ENCODE measurements at regions not wholly inside any gene's neighbourhood (a gene's known extent, or its start where the extent isn't known, plus 50 kb on each side); places are given as distances from the start of the nearest gene placed in this dataset.

- no peak for DNase-seq
Measured at GRCh38 chr6:109295109-109295773, 87.0 kb downstream of the CD164 start.

GRCh38 chr6:109292983-109293586 is 89.2 kb downstream of the CD164 start:
- no peak for DNase-seq

- no peak for DNase-seq
Measured at GRCh38 chr6:109292420-109292819, 89.8 kb downstream of the CD164 start.

DNA sequence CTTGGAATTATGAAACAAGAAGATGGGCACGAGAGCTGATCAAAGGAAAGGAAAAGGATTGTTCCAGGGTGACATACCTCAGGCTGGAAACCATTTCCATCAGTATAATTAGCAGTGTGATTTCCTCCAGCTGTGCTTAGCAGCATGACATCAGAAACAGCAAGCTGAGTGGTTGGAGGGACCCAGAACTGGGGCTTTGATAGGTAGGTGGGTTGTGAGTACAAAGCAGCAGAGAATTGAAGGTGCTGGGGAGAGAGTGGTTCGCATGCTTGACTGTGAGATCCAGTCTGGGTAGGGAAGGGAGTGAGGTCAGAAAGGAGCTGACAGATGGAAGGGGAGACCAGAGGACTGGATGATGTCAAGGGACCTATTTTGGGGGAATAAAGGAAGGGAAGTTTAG is 90.4 kb downstream of the CD164 start:
- no peak for DNase-seq

GRCh38 chr6:109290143-109290931 is 91.9 kb downstream of the CD164 start:
- no peak for DNase-seq

- peak; percentile 40 for DNase-seq
Measured at GRCh38 chr6:109285366-109285765, 96.9 kb downstream of the CD164 start.

DNA sequence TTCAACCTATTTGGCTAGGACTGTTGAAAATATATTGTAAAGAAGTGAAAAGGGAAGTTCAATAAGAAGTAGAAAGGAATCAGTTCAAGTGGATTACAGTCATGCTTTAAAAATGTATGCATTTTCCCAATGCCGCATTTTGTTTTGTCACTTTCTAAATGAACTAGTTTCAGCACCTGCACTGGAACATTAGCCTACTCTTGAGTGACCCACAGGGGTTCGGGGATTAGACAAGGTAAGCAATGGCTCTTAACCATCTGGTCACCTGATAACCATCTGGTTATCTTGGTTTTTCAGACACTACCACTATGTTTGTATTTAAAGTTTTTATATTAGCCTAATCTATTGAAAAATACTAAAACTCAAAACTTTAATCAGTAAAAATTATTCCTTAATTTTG is 97.6 kb downstream of the CD164 start:
- DNase-seq, result peak; percentile 25

DNA sequence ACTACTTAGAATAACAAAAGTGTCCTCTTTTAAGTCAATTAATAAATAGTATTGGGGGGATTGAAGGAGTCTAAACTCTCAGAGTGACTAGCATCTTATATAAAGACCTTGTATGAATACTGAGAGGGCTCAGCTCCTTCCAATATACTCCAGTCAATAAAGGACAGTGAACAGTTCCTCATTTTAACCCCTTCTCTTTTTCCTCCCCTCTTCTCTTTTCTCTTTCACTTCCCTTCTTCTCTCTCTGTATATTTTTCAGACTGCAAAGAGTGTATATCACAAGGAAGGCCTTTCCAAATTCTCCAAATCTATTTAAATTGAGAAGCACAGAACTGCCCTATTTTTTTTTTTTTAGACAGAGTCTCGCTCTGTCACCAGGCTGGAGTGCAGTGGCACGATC is 99.5 kb downstream of the CD164 start:
- DNase-seq, result no peak

- DNase-seq, result no peak
Measured at GRCh38 chr6:109279628-109280027, 102.6 kb downstream of the CD164 start.

DNA sequence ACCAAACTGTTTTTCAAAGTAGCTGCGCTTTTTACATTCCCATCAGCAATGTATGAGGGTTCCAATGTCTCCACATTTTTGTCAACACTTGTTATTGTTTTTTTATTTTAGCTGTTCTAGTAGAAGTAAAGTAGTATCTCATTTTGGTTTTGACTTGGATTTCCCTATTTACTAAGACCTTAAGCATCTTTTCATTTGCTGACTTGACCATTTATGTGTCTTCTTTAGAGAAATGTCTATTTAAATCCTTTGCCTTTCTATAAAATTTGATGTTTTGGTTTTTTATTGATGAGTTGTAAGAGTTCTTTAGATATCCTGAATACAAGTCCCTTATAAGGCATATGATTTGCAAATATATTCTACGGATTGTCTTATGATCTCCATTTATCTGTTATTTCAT is 110.6 kb downstream of the CD164 start:
- DNase-seq, result no peak

DNA sequence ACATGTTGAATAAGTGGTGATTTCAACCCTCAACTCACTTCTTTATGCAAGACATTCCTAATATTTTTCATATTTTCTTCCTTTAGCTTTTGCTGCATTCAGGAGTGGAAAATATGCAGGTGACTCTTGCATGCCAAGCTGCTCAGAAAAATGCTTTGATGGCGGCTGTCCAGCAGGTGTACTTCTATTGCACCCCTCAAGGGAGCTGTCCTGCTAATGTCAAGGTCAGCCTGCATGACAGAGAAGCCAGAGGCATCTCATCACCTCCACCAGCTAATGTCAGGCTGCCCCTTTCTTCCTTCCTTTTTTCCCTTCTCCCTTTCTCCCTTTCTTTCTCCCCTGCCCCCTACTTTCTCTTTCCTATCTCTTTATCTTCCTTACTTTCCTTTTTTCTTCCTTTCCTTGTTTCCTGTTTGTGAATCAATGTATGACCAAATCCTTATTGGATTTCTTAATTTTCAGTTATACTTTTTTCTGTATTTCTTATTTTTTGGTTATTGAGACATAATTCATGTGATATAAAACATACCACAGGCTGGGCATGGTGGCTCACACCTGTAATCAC is 112.2 kb downstream of the CD164 start:
- no peak for DNase-seq

GRCh38 chr6:109269057-109269456 is 113.2 kb downstream of the CD164 start:
- DNase-seq, result no peak

DNA sequence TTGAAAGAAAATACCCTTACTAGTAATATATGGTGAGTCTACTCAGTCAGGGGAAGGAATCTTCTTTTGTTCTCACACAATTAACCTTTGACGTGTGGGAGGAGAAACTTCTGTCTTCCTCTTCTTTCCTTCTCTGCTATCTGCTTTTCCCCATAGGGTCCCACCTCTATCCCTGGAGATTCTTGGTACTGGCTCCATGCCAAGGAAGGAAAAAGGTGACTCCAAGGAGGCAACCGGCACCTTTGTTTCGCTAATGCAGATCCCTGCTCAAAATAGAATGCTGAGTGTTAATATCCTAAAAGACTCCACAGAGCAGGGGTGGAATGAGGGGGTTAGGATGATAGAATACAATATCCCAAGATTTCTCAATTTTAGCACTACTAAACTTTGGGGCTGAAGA is 116.7 kb downstream of the CD164 start:
- no peak for DNase-seq

DNA sequence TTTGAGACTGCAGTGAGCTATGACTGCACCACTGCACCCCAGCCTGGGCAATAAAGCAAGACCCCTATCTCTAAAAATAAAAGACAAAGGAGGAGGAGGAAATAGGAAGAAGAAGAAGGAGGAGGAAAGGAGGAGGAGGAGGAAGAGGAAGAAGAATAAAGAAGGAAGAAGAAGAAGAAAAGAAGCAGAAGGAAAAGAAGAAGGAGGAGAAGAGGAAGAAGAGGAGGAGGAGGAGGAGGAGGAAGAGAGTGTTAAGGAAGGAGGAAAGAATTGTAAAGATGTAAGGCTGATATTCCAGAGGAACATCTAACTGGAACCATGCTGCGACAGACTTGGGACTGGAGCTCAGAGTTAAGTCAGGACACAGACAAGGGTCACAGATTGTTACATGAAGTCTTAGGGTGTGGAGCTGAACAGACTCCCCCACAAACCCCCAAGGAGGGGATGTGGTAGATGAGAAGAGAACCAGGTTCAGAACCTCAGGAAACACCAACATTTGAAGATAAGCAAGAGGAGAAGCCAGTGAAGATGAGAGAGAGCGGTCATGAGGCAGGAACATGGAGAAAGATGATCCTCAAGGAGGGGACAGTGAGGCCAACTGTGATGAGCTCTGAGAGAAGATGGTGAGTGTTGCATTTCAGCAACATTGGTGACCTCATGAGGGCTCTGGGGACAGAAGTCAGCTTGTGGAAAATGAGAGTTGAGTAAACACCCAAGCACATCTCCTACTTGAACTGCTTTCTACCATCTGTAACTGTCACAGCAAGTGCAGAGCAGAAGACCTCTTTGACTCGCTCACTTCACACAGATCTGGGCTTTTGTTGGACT is 118.2 kb downstream of the CD164 start:
- DNase-seq, result no peak

GRCh38 chr6:109262261-109262660 is 120.0 kb downstream of the CD164 start:
- DNase-seq, result no peak

- no peak for DNase-seq
Measured at GRCh38 chr6:109261811-109262210, 120.5 kb downstream of the CD164 start.

DNA sequence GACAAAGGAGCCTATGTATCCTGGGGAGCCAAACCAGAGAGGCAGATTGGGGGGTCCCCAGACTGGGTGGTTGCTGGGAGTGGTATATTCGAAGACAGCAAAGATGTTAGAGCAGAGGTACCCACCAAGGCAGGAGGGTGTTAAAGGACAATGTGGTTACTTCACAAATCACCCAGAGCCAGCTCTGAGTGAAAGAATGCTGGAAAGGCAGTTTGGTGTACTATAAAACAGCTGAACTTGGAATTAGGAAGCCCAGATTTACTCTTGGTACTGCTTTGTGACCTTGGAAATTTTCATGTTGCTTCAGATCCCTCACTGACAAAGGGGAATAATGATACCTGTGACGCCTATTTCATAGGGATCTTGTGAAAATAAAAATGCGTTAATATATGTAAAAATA is 121.6 kb downstream of the CD164 start:
- DNase-seq, result no peak

GRCh38 chr6:109260126-109260525 is 122.1 kb downstream of the CD164 start:
- DNase-seq, result no peak

DNA sequence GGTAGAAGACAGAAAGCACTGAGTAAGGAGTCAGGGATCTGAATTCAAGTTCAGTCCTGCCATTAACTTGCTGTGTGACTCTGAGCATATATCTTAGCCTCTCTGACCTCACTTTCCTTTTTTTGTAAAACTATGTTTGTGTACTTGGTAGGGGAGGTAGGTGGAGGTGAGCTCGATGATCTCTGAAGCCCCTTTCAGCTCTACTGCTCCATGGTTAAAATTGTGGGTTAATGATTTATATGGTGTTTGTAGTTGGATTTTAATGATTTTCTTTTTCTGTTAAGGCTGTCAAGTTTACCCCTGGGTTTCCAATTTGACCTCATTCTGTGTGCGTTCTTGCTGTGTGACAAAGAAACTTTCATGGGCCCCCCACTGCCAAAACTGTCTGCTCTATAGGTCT is 124.1 kb downstream of the CD164 start:
- no peak for DNase-seq

DNA sequence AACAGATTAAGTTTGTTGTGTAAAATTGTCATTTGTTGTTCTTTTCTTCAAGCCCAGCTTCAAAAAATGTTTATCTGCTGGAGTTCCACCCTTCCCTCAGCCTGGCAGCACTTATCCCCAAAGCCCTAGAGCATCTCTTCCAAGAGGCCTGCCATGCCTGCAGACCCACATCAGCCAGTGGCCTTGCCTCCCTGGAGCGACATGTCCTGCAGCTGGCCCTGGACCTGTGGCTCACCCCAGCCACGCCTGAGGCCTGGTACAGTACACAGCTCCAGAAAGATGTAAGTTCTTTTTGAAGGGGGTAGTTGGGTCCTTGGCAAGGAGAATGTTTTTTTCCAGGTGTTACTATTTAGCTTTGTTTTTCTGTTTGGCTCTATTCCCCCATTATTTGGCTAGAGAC is 124.8 kb downstream of the CD164 start:
- DNase-seq, result no peak

DNA sequence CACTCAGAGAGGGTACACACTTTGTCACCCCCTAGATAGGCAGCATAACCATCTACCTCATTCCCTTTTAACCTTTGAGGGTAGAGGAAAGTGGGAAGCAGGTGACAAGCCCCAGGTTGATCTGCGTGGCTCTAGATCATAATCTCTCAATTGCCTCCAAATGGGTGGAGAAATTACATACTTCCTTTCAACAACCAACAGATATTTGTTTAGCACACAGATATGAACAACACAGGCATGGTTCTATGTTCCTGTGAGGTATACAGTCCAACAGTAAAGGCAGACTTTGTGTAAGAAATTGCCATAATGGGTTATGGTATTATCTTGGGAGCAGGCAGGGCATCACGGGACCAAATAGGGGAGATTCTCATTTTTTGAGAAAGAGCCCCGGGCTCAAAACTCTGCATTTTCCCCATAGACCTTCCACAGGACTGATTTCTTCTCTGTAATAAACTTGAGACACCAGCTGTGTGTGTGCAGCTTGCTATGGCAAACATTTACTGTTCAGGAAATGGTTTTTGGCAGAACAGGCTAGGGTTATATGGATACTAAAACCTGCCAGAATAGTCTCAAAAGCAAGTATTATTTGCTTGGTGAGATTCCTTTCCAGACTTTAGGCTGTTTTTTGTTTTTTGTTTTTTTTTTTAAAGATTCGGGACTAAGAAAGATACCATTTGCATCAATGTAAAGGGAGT is 126.2 kb downstream of the CD164 start:
- no peak for DNase-seq

GRCh38 chr6:109255087-109255486 is 127.2 kb downstream of the CD164 start:
- DNase-seq, result no peak
